Nephron (organoid): ENCODE measurements at regions not wholly inside any gene's neighbourhood (a gene's known extent, or its start where the extent isn't known, plus 50 kb on each side); places are given as distances from the start of the nearest gene placed in this dataset.

ENCODE experiments used
- H3K27ac Mint-ChIP-seq, 3 experiments: 2 replicates each; pipeline ENCODE4 v1.8.0; 2020; ENCODE audit warnings: mixed read lengths in 3 of 3, mild to moderate bottlenecking in 2 of 3, moderate library complexity in 1 of 3
- H3K27me3 Mint-ChIP-seq: 2 replicates; pipeline ENCODE4 v1.8.0; 2021; ENCODE audit warnings: low read depth, mild to moderate bottlenecking, moderate library complexity, mixed read lengths
- H3K36me3 Mint-ChIP-seq: 2 replicates; pipeline ENCODE4 v1.8.0; 2020; ENCODE audit warnings: low read depth, mixed read lengths
- H3K4me1 Mint-ChIP-seq: 2 replicates; pipeline ENCODE4 v1.8.0; 2020; ENCODE audit warnings: mixed read lengths
- H3K4me3 Mint-ChIP-seq, 3 experiments: 2 replicates each; pipeline ENCODE4 v1.8.0; 2020; ENCODE audit warnings: mild to moderate bottlenecking in 3 of 3, mixed read lengths in 3 of 3, moderate library complexity in 2 of 3
- H3K9me3 Mint-ChIP-seq: 2 replicates; pipeline ENCODE4 v1.8.0; 2020; ENCODE audit warnings: mixed read lengths
- CTCF ChIP-seq, 3 experiments: fragments of 200-600 bp; sonication (generic); IDR thresholded peaks; one replicate each; pipeline ENCODE4 v1.5.0; 2021; ENCODE audit warnings: antibody characterized with exemption in 3 of 3; ENCODE audit not compliant: unreplicated experiment in 3 of 3

DNA sequence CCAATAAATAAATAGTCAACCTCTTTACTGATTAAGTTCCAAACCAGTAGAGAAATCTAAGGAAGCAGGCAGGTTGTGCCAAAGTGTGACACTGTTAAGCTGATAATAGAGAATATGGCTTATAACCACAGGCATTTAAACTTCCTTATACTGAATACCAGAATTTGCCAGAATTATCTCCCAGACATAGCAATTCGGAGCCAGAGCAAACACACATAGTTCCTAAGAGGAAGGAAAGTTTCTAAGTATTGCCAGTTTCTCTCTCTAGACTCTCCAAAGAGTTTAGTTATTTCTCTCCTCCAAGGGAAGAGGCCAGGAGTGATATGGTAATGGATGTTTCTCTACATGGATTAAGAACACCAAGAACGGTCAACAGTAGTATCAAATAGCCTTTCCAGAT is 191.7 kb upstream of the CPEB2 start:
- H3K27ac Mint-ChIP-seq: no peak overlapping the region
- H3K9me3 Mint-ChIP-seq: no peaks in the 10 kb centered on the region
- no peak overlapping the region for H3K4me3 Mint-ChIP-seq
- no peaks in the 10 kb centered on the region for H3K36me3 Mint-ChIP-seq
- H3K27me3 Mint-ChIP-seq: peaks cover 4% of the 10 kb centered on the region
- TF ChIP-seq CTCF (IDR thresholded peaks at IDR 0.05; ENCODE audit: unreplicated experiment in 3 of 3): no peak
- H3K4me1 Mint-ChIP-seq: no peaks in the 10 kb centered on the region

GRCh38 chr4:14812101-14812500 is 190.2 kb upstream of the CPEB2 start:
- Mint-ChIP-seq H3K27ac (no peak overlapping the region), H3K27me3 (peaks cover 4% of the 10 kb centered on the region), H3K36me3 (no peaks in the 10 kb centered on the region), H3K4me3 (no peak overlapping the region), H3K9me3 (no peaks in the 10 kb centered on the region), H3K4me1 (no peaks in the 10 kb centered on the region)
- no peak for TF ChIP-seq CTCF (IDR thresholded peaks at IDR 0.05; ENCODE audit: unreplicated experiment in 3 of 3)

DNA sequence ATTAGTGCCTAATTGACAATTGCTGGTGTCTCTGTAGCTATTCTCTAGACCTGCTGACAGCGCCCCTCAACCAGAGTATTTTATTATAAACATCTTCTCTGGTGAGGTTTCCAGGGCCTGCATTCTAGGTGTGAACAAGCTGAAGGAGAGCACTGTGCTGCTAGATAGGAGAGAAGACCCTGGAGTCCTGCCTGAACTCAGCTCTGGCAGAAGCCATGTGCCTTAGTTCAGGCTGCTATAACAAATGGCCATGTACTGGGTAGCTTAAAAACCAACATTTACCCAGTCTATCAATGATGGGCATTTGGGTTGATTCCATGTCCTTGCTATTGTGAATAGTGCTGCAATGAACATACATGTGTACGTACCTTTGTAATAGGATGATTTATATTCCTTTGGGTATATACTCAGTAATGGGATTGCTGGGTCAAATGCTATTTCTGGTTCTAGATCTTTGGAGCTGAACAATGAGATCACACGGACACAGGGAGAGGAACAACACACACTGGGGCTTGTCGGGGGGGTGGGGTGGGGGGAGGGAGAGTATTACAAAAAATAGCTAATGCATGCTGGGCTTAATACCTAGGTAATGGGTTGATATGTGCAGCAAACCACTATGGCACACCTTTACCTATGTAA is 185.5 kb upstream of the CPEB2 start:
- no peak overlapping the region for H3K27ac Mint-ChIP-seq
- no peaks in the 10 kb centered on the region for H3K9me3 Mint-ChIP-seq
- no peaks in the 10 kb centered on the region for H3K4me1 Mint-ChIP-seq
- no peak for TF ChIP-seq CTCF (IDR thresholded peaks at IDR 0.05; ENCODE audit: unreplicated experiment in 3 of 3)
- H3K36me3 Mint-ChIP-seq: no peaks in the 10 kb centered on the region
- peaks cover 4% of the 10 kb centered on the region for H3K27me3 Mint-ChIP-seq
- no peak overlapping the region for H3K4me3 Mint-ChIP-seq

GRCh38 chr4:14824189-14824588 is 178.1 kb upstream of the CPEB2 start:
- Mint-ChIP-seq H3K9me3 (no peaks in the 10 kb centered on the region), H3K4me1 (no peaks in the 10 kb centered on the region), H3K4me3 (no peak overlapping the region)

DNA sequence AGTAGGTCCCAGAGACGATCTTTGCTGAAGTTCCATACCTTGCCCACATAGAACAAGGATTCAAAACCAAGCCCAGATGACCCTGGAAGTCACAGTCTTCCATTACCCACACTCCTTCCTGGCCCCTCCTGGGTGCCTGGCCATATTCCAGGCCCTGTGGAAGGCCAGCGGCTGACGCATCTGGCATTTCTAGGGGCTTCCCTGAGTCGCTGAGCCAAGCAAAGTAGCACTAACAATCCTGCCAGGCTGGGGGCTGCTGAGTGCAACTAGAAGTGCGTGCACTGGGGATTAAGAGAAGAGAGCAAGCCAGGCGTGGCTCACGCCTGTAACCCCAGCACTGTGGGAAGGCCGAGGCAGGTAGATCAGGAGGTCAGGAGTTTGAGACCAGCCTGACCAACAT is 175.2 kb upstream of the CPEB2 start:
- H3K27ac Mint-ChIP-seq: no peak overlapping the region
- H3K4me1 Mint-ChIP-seq: no peaks in the 10 kb centered on the region
- no peak for TF ChIP-seq CTCF (IDR thresholded peaks at IDR 0.05; ENCODE audit: unreplicated experiment in 3 of 3)
- no peaks in the 10 kb centered on the region for H3K36me3 Mint-ChIP-seq
- H3K9me3 Mint-ChIP-seq: no peaks in the 10 kb centered on the region
- peaks cover 3% of the 10 kb centered on the region for H3K27me3 Mint-ChIP-seq
- no peak overlapping the region for H3K4me3 Mint-ChIP-seq

More at GRCh38 chr4:14824189-14824588, 178.1 kb upstream of the CPEB2 start:
- no peaks in the 10 kb centered on the region for H3K36me3 Mint-ChIP-seq
- TF ChIP-seq CTCF (IDR thresholded peaks at IDR 0.05; ENCODE audit: unreplicated experiment in 3 of 3): no peak
- H3K27me3 Mint-ChIP-seq: no peaks in the 10 kb centered on the region
- no peak overlapping the region for H3K27ac Mint-ChIP-seq

DNA sequence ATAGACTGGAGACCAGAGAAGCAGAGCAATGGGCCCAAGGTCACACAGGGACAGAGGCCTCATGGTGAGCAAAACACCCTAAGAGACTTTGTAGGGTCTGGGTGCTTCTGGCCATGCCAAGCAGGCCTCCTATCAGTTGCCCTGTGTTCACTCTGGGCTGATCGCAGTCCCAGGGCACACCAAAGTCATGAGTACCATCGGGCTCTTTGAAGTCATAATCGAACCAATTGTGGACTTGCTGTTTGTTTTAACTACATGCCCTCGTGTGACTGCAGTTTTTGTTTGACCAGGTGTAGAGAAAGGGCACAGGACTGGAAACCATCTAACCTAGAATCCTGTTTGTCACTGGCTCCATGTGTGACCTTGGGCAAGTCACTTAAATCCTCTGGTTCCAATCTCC is 172.5 kb upstream of the CPEB2 start:
- Mint-ChIP-seq H3K9me3 (no peaks in the 10 kb centered on the region), H3K36me3 (no peaks in the 10 kb centered on the region), H3K27me3 (peaks cover 3% of the 10 kb centered on the region), H3K4me3 (no peak overlapping the region), H3K27ac (no peak overlapping the region), H3K4me1 (no peaks in the 10 kb centered on the region)
- no peak for TF ChIP-seq CTCF (IDR thresholded peaks at IDR 0.05; ENCODE audit: unreplicated experiment in 3 of 3)
